Adrenal gland (tissue), 9 donors: ENCODE measurements at regions not wholly inside any gene's neighbourhood (a gene's known extent, or its start where the extent isn't known, plus 50 kb on each side); places are given as distances from the start of the nearest gene placed in this dataset.

ENCODE experiments used
- DNase-seq, 7 donors: peaks; one replicate each; pipeline ENCODE4 v3.0.0-alpha.2; 2019 to 2020
- H3K27ac ChIP-seq, 5 donors: fragments of 200-600 bp; sonication (generic) in 4 of 5; 1 replicate in 3 of 5; 2 replicates in 2 of 5; pipeline versions ENCODE4 v1.5.1 to v1.8.0; 2016 to 2020; ENCODE audit warnings: mild to moderate bottlenecking in 1 of 5
- H3K27me3 ChIP-seq: fragments of 200-600 bp; 2 replicates; pipeline ENCODE4 v1.8.0; 2021
- H3K36me3 ChIP-seq, 2 donors: fragments of 200-600 bp; replicated peaks in 1 of 2; 1 replicate in 1 of 2; 2 replicates in 1 of 2; pipeline versions ENCODE4 v1.5.1 to v1.8.0; 2018 to 2022
- H3K4me1 ChIP-seq, 2 donors: fragments of 200-600 bp; replicated peaks in 1 of 2; 1 replicate in 1 of 2; 2 replicates in 1 of 2; pipeline versions ENCODE4 v1.5.1 to v1.8.0; 2018 to 2021
- H3K4me3 ChIP-seq, 4 donors: fragments of 200-600 bp; sonication (generic) in 3 of 4; one replicate each; pipeline ENCODE4 v1.5.1; 2016 to 2018
- H3K9me3 ChIP-seq, 3 donors: fragments of 200-600 bp; sonication (generic) in 1 of 3; replicated peaks in 1 of 3; 1 replicate in 2 of 3; 2 replicates in 1 of 3; pipeline versions ENCODE4 v1.5.1 to v1.8.0; 2016 to 2021
- CTCF ChIP-seq, 6 experiments: fragments of 450-650 bp in 4 of 6; fragments of 200-600 bp in 2 of 6; sonication (generic) in 1 of 6; IDR thresholded peaks; 1 replicate in 5 of 6; 2 replicates in 1 of 6; pipeline versions ENCODE4 v1.5.1 to v1.8.0; 2016 to 2021; ENCODE audit warnings: antibody characterized with exemption in 6 of 6, mild to moderate bottlenecking in 2 of 6, moderate library complexity in 1 of 6
- POLR2A ChIP-seq, 2 donors: fragments of 450-650 bp; IDR thresholded peaks; one replicate each; pipeline ENCODE4 v1.6.1; 2017; ENCODE audit warnings: antibody characterized with exemption in 2 of 2, mild to moderate bottlenecking in 2 of 2, moderate library complexity in 1 of 2
- WGBS, 4 donors: extraction: QIAGEN DNeasy Blood & Tissue Kit in 2 of 4; methylation state at CpG; one replicate each; pipeline versions ENCODE4 v1.1.5 to v1.1.7; 2013 to 2017; 5-methylcytosine and 5-hydroxymethylcytosine counted together
- intact Hi-C, 2 donors: fragments of 100-400 bp; cut with DNase I; formaldehyde crosslinking; loops; one replicate each; pipeline versions ENCODE4 v1.14.1 to v1.15.0; 2022 to 2023
- donor health status: healthy with polysubstance abuse.
- donor health status: Bipolar disorder and iron deficiency.
- donor health status: DM: yes; HTN: yes; CAD: no.
- donor health status: DM: no; HTN: no; CAD: no.
- donor health status: DM: no; HTN: no; CAD: no.

- Histone ChIP-seq H3K27me3 (no peaks in the 10 kb centered on the region), H3K4me1 (no peaks in the 10 kb centered on the region), H3K27ac (no peak overlapping the region), H3K36me3 (no peaks in the 10 kb centered on the region), H3K9me3 (no peaks in the 10 kb centered on the region), H3K4me3 (no peak overlapping the region)
- no peak for DNase-seq
- TF ChIP-seq POLR2A (IDR thresholded peaks at IDR 0.05) (no peak), CTCF (IDR thresholded peaks at IDR 0.05) (no peak)
- intact Hi-C loops: no loop called here
- WGBS, 4 donors: 72 to 84% (median 77%) methylated on average over 9 of the region's 9 CpGs
Measured at GRCh38 chr14:98999345-98999744, 272.7 kb downstream of the BCL11B start.

- no peak for DNase-seq
- WGBS, 4 donors: 79 to 92% (median 84%) methylated on average over 7 to 11 of the region's 11 CpGs
- Histone ChIP-seq H3K36me3 (no peaks in the 10 kb centered on the region), H3K27me3 (no peaks in the 10 kb centered on the region), H3K9me3 (no peaks in the 10 kb centered on the region), H3K4me3 (no peak overlapping the region), H3K27ac (no peak overlapping the region), H3K4me1 (no peaks in the 10 kb centered on the region)
- no peak for TF ChIP-seq POLR2A (IDR thresholded peaks at IDR 0.05)
- TF ChIP-seq CTCF (IDR thresholded peaks at IDR 0.05): no peak
- intact Hi-C loops: no loop called here
Measured at GRCh38 chr14:98999901-99000300, 272.1 kb downstream of the BCL11B start.

GRCh38 chr14:99001241-99001640, 270.8 kb downstream of the BCL11B start:
- no peaks in the 10 kb centered on the region for H3K4me1 ChIP-seq
- no peaks in the 10 kb centered on the region for H3K9me3 ChIP-seq
- no peak overlapping the region for H3K27ac ChIP-seq
- H3K36me3 ChIP-seq: no peaks in the 10 kb centered on the region
- H3K4me3 ChIP-seq: no peak overlapping the region
- 70 to 81% (median 79%) methylated on average over 6 to 7 of the region's 7 CpGs for WGBS, 4 donors
- intact Hi-C loops: no loop called here
- no peaks in the 10 kb centered on the region for H3K27me3 ChIP-seq
- DNase-seq: peak in 1 of 7 donors; percentile 10
- TF ChIP-seq CTCF (IDR thresholded peaks at IDR 0.05): no peak
- TF ChIP-seq POLR2A (IDR thresholded peaks at IDR 0.05): no peak

GRCh38 chr14:99003646-99004045, 268.4 kb downstream of the BCL11B start:
- H3K4me3 ChIP-seq: no peak overlapping the region
- no peaks in the 10 kb centered on the region for H3K4me1 ChIP-seq
- H3K27ac ChIP-seq: no peak overlapping the region
- no peaks in the 10 kb centered on the region for H3K27me3 ChIP-seq
- no peaks in the 10 kb centered on the region for H3K9me3 ChIP-seq
- TF ChIP-seq CTCF (IDR thresholded peaks at IDR 0.05) (no peak), POLR2A (IDR thresholded peaks at IDR 0.05) (no peak)
- intact Hi-C loops: no loop called here
- peak in 1 of 7 donors; percentile 21 for DNase-seq
- H3K36me3 ChIP-seq: no peaks in the 10 kb centered on the region
